Activated T-helper 17 cell treated with anti-CD3 and anti-CD28 coated beads, Interleukin-2, amount 50 U/mL, for 72 hours (primary cell): ENCODE measurements at regions not wholly inside any gene's neighbourhood (a gene's known extent, or its start where the extent isn't known, plus 50 kb on each side); places are given as distances from the start of the nearest gene placed in this dataset.

Source experiments
- ATAC-seq: fragments of 150-1000 bp; cut with Tn5 transposase; replicated peaks from 2 replicates; pipeline ENCODE4 v1.10.0; 2021; ENCODE audit warnings: mild to moderate bottlenecking, moderate library complexity
- H3K27ac Mint-ChIP-seq: one replicate; pipeline ENCODE4 v1.8.0; 2022; ENCODE audit warnings: mixed read lengths
- H3K27me3 Mint-ChIP-seq: one replicate; pipeline ENCODE4 v1.8.0; 2022; ENCODE audit warnings: mixed read lengths
- H3K36me3 Mint-ChIP-seq: one replicate; pipeline ENCODE4 v1.8.0; 2022; ENCODE audit warnings: low read depth, mild to moderate bottlenecking, mixed read lengths
- H3K4me1 Mint-ChIP-seq: one replicate; pipeline ENCODE4 v1.8.0; 2022; ENCODE audit warnings: mixed read lengths
- H3K4me3 Mint-ChIP-seq: one replicate; pipeline ENCODE4 v1.8.0; 2022; ENCODE audit warnings: mild to moderate bottlenecking, mixed read lengths
- H3K9me3 Mint-ChIP-seq: one replicate; pipeline ENCODE4 v1.8.0; 2022; ENCODE audit warnings: mixed read lengths

GRCh38 chr12:32033406-32033805, 73.2 kb upstream of the BICD1 start:
- H3K27me3 Mint-ChIP-seq: no peaks in the 10 kb centered on the region
- no peak for ATAC-seq
- H3K36me3 Mint-ChIP-seq: no peaks in the 10 kb centered on the region
- H3K4me3 Mint-ChIP-seq: no peak overlapping the region
- H3K4me1 Mint-ChIP-seq: no peaks in the 10 kb centered on the region
- no peaks in the 10 kb centered on the region for H3K9me3 Mint-ChIP-seq
- no peak overlapping the region for H3K27ac Mint-ChIP-seq

- no peak for ATAC-seq
- Mint-ChIP-seq H3K36me3 (no peaks in the 10 kb centered on the region), H3K9me3 (no peaks in the 10 kb centered on the region), H3K27ac (no peak overlapping the region), H3K27me3 (no peaks in the 10 kb centered on the region), H3K4me1 (no peaks in the 10 kb centered on the region), H3K4me3 (no peak overlapping the region)
Observed at GRCh38 chr12:32034045-32034444, 72.6 kb upstream of the BICD1 start.

- Mint-ChIP-seq H3K36me3 (no peaks in the 10 kb centered on the region), H3K4me3 (no peak overlapping the region), H3K27me3 (no peaks in the 10 kb centered on the region), H3K27ac (no peak overlapping the region), H3K4me1 (no peaks in the 10 kb centered on the region), H3K9me3 (no peaks in the 10 kb centered on the region)
- no peak for ATAC-seq
Observed at GRCh38 chr12:32036477-32037263, 70.0 kb upstream of the BICD1 start.

GRCh38 chr12:32039347-32039746, 67.3 kb upstream of the BICD1 start:
- Mint-ChIP-seq H3K4me1 (no peaks in the 10 kb centered on the region), H3K27ac (no peak overlapping the region), H3K9me3 (peaks cover 8% of the 10 kb centered on the region), H3K4me3 (no peak overlapping the region), H3K27me3 (no peaks in the 10 kb centered on the region), H3K36me3 (no peaks in the 10 kb centered on the region)
- no peak for ATAC-seq

- Mint-ChIP-seq H3K27ac (no peak overlapping the region), H3K9me3 (peaks cover 10% of the 10 kb centered on the region), H3K4me1 (no peaks in the 10 kb centered on the region), H3K27me3 (no peaks in the 10 kb centered on the region), H3K36me3 (no peaks in the 10 kb centered on the region), H3K4me3 (no peak overlapping the region)
- no peak for ATAC-seq
Observed at GRCh38 chr12:32039917-32040575, 66.6 kb upstream of the BICD1 start.

- ATAC-seq: no peak
- Mint-ChIP-seq H3K4me1 (no peaks in the 10 kb centered on the region), H3K9me3 (peaks cover 10% of the 10 kb centered on the region), H3K4me3 (no peak overlapping the region), H3K27me3 (no peaks in the 10 kb centered on the region), H3K27ac (peak overlapping the region; percentile 16), H3K36me3 (no peaks in the 10 kb centered on the region)
Observed at GRCh38 chr12:32043928-32044549, 62.6 kb upstream of the BICD1 start.

GRCh38 chr12:32047357-32048212, 59.1 kb upstream of the BICD1 start:
- Mint-ChIP-seq H3K27ac (no peak overlapping the region), H3K4me1 (no peaks in the 10 kb centered on the region), H3K27me3 (no peaks in the 10 kb centered on the region), H3K36me3 (no peaks in the 10 kb centered on the region), H3K9me3 (peaks cover 10% of the 10 kb centered on the region), H3K4me3 (no peak overlapping the region)
- no peak for ATAC-seq

GRCh38 chr12:32048791-32049190, 57.9 kb upstream of the BICD1 start:
- no peaks in the 10 kb centered on the region for H3K36me3 Mint-ChIP-seq
- no peak for ATAC-seq

GRCh38 chr12:32049956-32050355, 56.7 kb upstream of the BICD1 start:
- Mint-ChIP-seq H3K4me3 (no peak overlapping the region), H3K27me3 (no peaks in the 10 kb centered on the region), H3K9me3 (peaks cover 5% of the 10 kb centered on the region), H3K4me1 (no peaks in the 10 kb centered on the region), H3K27ac (no peak overlapping the region), H3K36me3 (no peaks in the 10 kb centered on the region)
- no peak for ATAC-seq

More at GRCh38 chr12:32048791-32049190, 57.9 kb upstream of the BICD1 start:
- Mint-ChIP-seq H3K9me3 (peaks cover 7% of the 10 kb centered on the region), H3K4me3 (no peak overlapping the region), H3K27ac (no peak overlapping the region), H3K4me1 (no peaks in the 10 kb centered on the region), H3K27me3 (no peaks in the 10 kb centered on the region)

GRCh38 chr12:32051511-32052211, 55.0 kb upstream of the BICD1 start:
- H3K4me1 Mint-ChIP-seq: no peaks in the 10 kb centered on the region
- H3K27me3 Mint-ChIP-seq: no peaks in the 10 kb centered on the region
- no peak overlapping the region for H3K4me3 Mint-ChIP-seq
- H3K36me3 Mint-ChIP-seq: no peaks in the 10 kb centered on the region
- H3K27ac Mint-ChIP-seq: no peak overlapping the region
- peaks cover 8% of the 10 kb centered on the region for H3K9me3 Mint-ChIP-seq
- peak; percentile 89 for ATAC-seq

GRCh38 chr12:32052212-32052713, 54.4 kb upstream of the BICD1 start:
- no peaks in the 10 kb centered on the region for H3K4me1 Mint-ChIP-seq
- H3K4me3 Mint-ChIP-seq: no peak overlapping the region
- no peaks in the 10 kb centered on the region for H3K36me3 Mint-ChIP-seq
- peaks cover 8% of the 10 kb centered on the region for H3K9me3 Mint-ChIP-seq
- no peak for ATAC-seq
- no peaks in the 10 kb centered on the region for H3K27me3 Mint-ChIP-seq
- no peak overlapping the region for H3K27ac Mint-ChIP-seq

GRCh38 chr12:32053881-32054624, 52.6 kb upstream of the BICD1 start:
- H3K36me3 Mint-ChIP-seq: no peaks in the 10 kb centered on the region
- H3K4me1 Mint-ChIP-seq: no peaks in the 10 kb centered on the region
- no peak for ATAC-seq
- H3K4me3 Mint-ChIP-seq: no peak overlapping the region
- no peaks in the 10 kb centered on the region for H3K27me3 Mint-ChIP-seq
- H3K27ac Mint-ChIP-seq: no peak overlapping the region
- peaks cover 8% of the 10 kb centered on the region for H3K9me3 Mint-ChIP-seq
